Liver (tissue), 8 donors: ENCODE measurements at regions not wholly inside any gene's neighbourhood (a gene's known extent, or its start where the extent isn't known, plus 50 kb on each side); places are given as distances from the start of the nearest gene placed in this dataset.

ENCODE experiments used
- DNase-seq: peaks from one replicate; pipeline ENCODE4 v3.0.0-alpha.2; 2017; ENCODE audit warnings: low spot score
- H3K27ac ChIP-seq, 2 donors: one replicate each; pipeline ENCODE4 v1.7.0; 2013; ENCODE audit warnings: inconsistent platforms in 2 of 2, low read length in 2 of 2, control low read depth in 1 of 2, low read depth in 1 of 2, mild to moderate bottlenecking in 1 of 2
- H3K27me3 ChIP-seq, 4 donors: one replicate each; pipeline versions ENCODE4 v1.6.1 to v1.7.0; 2013; ENCODE audit warnings: low read length in 3 of 4, inconsistent platforms in 1 of 4, mild to moderate bottlenecking in 1 of 4, moderate library complexity in 1 of 4; ENCODE audit not compliant: control insufficient read depth in 4 of 4, insufficient read depth in 4 of 4
- H3K36me3 ChIP-seq, 4 donors: one replicate each; pipeline versions ENCODE4 v1.6.1 to v1.7.0; 2013; ENCODE audit warnings: low read length in 3 of 4, mild to moderate bottlenecking in 3 of 4, low read depth in 1 of 4, moderate library complexity in 1 of 4; ENCODE audit not compliant: control insufficient read depth in 4 of 4, insufficient read depth in 3 of 4
- H3K4me1 ChIP-seq, 4 donors: one replicate each; pipeline versions ENCODE4 v1.6.1 to v1.7.0; 2013; ENCODE audit warnings: low read length in 3 of 4, mild to moderate bottlenecking in 3 of 4, moderate library complexity in 1 of 4; ENCODE audit not compliant: control insufficient read depth in 4 of 4, insufficient read depth in 4 of 4
- H3K4me3 ChIP-seq, 3 donors: one replicate each; pipeline versions ENCODE4 v1.6.1 to v1.7.0; 2013; ENCODE audit warnings: low read length in 3 of 3, control low read depth in 1 of 3, low read depth in 1 of 3, mild to moderate bottlenecking in 1 of 3
- H3K9ac ChIP-seq, 2 donors: one replicate each; pipeline ENCODE4 v1.7.0; 2013; ENCODE audit warnings: low read length in 2 of 2, mild to moderate bottlenecking in 2 of 2, moderate library complexity in 2 of 2, control low read depth in 1 of 2, low read depth in 1 of 2
- H3K9me3 ChIP-seq, 4 donors: one replicate each; pipeline versions ENCODE4 v1.6.1 to v1.7.0; 2013; ENCODE audit warnings: low read length in 3 of 4; ENCODE audit not compliant: control insufficient read depth in 4 of 4
- EGR1 ChIP-seq, 2 donors: IDR thresholded peaks; 2 replicates each; pipeline ENCODE4 v1.6.1; 2016 to 2018; ENCODE audit warnings: antibody characterized with exemption in 2 of 2, low read depth in 2 of 2
- FOXA1 ChIP-seq: IDR thresholded peaks from 2 replicates; pipeline ENCODE4 v1.6.1; 2016; ENCODE audit warnings: antibody characterized with exemption
- FOXA2 ChIP-seq: IDR thresholded peaks from 2 replicates; pipeline ENCODE4 v1.6.1; 2016; ENCODE audit warnings: antibody characterized with exemption
- GABPA ChIP-seq, 2 donors: IDR thresholded peaks in 1 of 2; conservative IDR thresholded peaks in 1 of 2; 2 replicates each; pipeline ENCODE4 v1.6.1; 2016; ENCODE audit warnings: antibody characterized with exemption in 2 of 2, mild to moderate bottlenecking in 1 of 2, moderate library complexity in 1 of 2
- HNF4A ChIP-seq, 2 donors: conservative IDR thresholded peaks; 2 replicates each; pipeline ENCODE4 v1.6.1; 2016; ENCODE audit warnings: antibody characterized with exemption in 2 of 2, mild to moderate bottlenecking in 2 of 2
- HNF4G ChIP-seq: IDR thresholded peaks from 2 replicates; pipeline ENCODE4 v1.6.1; 2016; ENCODE audit warnings: antibody characterized with exemption
- JUND ChIP-seq, 2 donors: IDR thresholded peaks; 2 replicates each; pipeline ENCODE4 v1.6.1; 2016; ENCODE audit warnings: antibody characterized with exemption in 2 of 2
- NR2F2 ChIP-seq: IDR thresholded peaks from 2 replicates; pipeline ENCODE4 v1.6.1; 2016; ENCODE audit warnings: antibody characterized with exemption
- SP1 ChIP-seq: IDR thresholded peaks from 2 replicates; pipeline ENCODE4 v1.6.1; 2018; ENCODE audit warnings: antibody characterized with exemption, mild to moderate bottlenecking
- TAF1 ChIP-seq: conservative IDR thresholded peaks from 2 replicates; pipeline ENCODE4 v1.6.1; 2016; ENCODE audit warnings: antibody characterized with exemption, mild to moderate bottlenecking
- YY1 ChIP-seq: IDR thresholded peaks from 2 replicates; pipeline ENCODE4 v1.6.1; 2016; ENCODE audit warnings: antibody characterized with exemption, mild to moderate bottlenecking
- WGBS: extraction: QIAGEN DNeasy Blood & Tissue Kit; methylation state at CpG from one replicate; pipeline ENCODE4 v1.1.7; 2013; 5-methylcytosine and 5-hydroxymethylcytosine counted together
- TF ChIP-seq, protein P1 (sequence below): IDR thresholded peaks from 2 replicates; pipeline ENCODE4 v1.6.1; 2016; ENCODE audit warnings: antibody characterized with exemption, mild to moderate bottlenecking
- TF ChIP-seq, protein P2 (sequence below): IDR thresholded peaks from 2 replicates; pipeline ENCODE4 v1.6.1; 2016; ENCODE audit warnings: antibody characterized with exemption
- TF ChIP-seq, protein P3 (sequence below): fragments of 150-350 bp; IDR thresholded peaks from 2 replicates; pipeline ENCODE4 v1.5.1; 2017; ENCODE audit warnings: improper control_type of control experiment, low read depth, low read length; ENCODE audit not compliant: missing input control
- TF ChIP-seq, protein P4 (sequence below): IDR thresholded peaks from 2 replicates; pipeline ENCODE4 v1.6.1; 2016; ENCODE audit warnings: antibody characterized with exemption
- TF ChIP-seq, protein P5 (sequence below): IDR thresholded peaks from 2 replicates; pipeline ENCODE4 v1.6.1; 2016; ENCODE audit warnings: antibody characterized with exemption
- donor health status: healthy.
- donor health status: healthy.
- donor health status: healthy.
- donor health status: healthy.
- donor health status: healthy.

DNA sequence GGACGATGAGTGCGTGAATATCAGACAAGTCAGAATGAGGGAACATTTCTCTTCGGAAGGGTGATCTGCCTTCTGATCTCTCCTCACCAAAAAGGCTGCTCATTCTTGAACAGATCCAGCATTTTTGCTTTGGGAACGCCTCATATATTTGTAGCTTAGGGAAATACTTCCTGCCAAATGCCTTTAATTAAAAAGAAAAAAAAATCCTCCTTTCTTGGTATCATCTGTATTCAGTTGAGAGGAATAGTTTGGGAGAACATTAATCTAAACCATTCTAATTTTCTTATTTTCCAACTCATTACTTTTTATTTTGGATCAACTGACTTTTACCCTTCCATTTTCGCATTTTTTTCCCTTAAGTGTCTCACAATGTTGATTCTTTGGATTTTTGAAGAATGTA lies 163.4 kb downstream of the SNX18 start:
- H3K4me3 ChIP-seq, result no peak overlapping the region
- no peak for TF ChIP-seq SP1
- TF ChIP-seq, protein P1, sequence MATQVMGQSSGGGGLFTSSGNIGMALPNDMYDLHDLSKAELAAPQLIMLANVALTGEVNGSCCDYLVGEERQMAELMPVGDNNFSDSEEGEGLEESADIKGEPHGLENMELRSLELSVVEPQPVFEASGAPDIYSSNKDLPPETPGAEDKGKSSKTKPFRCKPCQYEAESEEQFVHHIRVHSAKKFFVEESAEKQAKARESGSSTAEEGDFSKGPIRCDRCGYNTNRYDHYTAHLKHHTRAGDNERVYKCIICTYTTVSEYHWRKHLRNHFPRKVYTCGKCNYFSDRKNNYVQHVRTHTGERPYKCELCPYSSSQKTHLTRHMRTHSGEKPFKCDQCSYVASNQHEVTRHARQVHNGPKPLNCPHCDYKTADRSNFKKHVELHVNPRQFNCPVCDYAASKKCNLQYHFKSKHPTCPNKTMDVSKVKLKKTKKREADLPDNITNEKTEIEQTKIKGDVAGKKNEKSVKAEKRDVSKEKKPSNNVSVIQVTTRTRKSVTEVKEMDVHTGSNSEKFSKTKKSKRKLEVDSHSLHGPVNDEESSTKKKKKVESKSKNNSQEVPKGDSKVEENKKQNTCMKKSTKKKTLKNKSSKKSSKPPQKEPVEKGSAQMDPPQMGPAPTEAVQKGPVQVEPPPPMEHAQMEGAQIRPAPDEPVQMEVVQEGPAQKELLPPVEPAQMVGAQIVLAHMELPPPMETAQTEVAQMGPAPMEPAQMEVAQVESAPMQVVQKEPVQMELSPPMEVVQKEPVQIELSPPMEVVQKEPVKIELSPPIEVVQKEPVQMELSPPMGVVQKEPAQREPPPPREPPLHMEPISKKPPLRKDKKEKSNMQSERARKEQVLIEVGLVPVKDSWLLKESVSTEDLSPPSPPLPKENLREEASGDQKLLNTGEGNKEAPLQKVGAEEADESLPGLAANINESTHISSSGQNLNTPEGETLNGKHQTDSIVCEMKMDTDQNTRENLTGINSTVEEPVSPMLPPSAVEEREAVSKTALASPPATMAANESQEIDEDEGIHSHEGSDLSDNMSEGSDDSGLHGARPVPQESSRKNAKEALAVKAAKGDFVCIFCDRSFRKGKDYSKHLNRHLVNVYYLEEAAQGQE, result no peak
- no peak for TF ChIP-seq HNF4A (conservative IDR thresholded peaks at IDR 0.05)
- no peak for TF ChIP-seq JUND (IDR thresholded peaks at IDR 0.05)
- no peak for TF ChIP-seq TAF1
- no peak for TF ChIP-seq FOXA1
- TF ChIP-seq, protein P2, sequence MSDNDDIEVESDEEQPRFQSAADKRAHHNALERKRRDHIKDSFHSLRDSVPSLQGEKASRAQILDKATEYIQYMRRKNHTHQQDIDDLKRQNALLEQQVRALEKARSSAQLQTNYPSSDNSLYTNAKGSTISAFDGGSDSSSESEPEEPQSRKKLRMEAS, result no peak
- TF ChIP-seq, protein P3, sequence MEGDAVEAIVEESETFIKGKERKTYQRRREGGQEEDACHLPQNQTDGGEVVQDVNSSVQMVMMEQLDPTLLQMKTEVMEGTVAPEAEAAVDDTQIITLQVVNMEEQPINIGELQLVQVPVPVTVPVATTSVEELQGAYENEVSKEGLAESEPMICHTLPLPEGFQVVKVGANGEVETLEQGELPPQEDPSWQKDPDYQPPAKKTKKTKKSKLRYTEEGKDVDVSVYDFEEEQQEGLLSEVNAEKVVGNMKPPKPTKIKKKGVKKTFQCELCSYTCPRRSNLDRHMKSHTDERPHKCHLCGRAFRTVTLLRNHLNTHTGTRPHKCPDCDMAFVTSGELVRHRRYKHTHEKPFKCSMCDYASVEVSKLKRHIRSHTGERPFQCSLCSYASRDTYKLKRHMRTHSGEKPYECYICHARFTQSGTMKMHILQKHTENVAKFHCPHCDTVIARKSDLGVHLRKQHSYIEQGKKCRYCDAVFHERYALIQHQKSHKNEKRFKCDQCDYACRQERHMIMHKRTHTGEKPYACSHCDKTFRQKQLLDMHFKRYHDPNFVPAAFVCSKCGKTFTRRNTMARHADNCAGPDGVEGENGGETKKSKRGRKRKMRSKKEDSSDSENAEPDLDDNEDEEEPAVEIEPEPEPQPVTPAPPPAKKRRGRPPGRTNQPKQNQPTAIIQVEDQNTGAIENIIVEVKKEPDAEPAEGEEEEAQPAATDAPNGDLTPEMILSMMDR, result no peak
- TF ChIP-seq GABPA (IDR thresholded peaks at IDR 0.05 in 1 of 2, conservative IDR thresholded peaks at IDR 0.05 in 1 of 2), result no peak
- TF ChIP-seq HNF4G, result no peak
- TF ChIP-seq, protein P4, sequence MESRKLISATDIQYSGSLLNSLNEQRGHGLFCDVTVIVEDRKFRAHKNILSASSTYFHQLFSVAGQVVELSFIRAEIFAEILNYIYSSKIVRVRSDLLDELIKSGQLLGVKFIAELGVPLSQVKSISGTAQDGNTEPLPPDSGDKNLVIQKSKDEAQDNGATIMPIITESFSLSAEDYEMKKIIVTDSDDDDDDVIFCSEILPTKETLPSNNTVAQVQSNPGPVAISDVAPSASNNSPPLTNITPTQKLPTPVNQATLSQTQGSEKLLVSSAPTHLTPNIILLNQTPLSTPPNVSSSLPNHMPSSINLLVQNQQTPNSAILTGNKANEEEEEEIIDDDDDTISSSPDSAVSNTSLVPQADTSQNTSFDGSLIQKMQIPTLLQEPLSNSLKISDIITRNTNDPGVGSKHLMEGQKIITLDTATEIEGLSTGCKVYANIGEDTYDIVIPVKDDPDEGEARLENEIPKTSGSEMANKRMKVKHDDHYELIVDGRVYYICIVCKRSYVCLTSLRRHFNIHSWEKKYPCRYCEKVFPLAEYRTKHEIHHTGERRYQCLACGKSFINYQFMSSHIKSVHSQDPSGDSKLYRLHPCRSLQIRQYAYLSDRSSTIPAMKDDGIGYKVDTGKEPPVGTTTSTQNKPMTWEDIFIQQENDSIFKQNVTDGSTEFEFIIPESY, result no peak
- no peak for TF ChIP-seq FOXA2
- no peak for TF ChIP-seq YY1
- TF ChIP-seq NR2F2, result no peak
- TF ChIP-seq, protein P5, sequence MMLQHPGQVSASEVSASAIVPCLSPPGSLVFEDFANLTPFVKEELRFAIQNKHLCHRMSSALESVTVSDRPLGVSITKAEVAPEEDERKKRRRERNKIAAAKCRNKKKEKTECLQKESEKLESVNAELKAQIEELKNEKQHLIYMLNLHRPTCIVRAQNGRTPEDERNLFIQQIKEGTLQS, result no peak
- no peak for TF ChIP-seq EGR1 (IDR thresholded peaks at IDR 0.05; ENCODE audit: low read depth in 2 of 2)
- H3K36me3 ChIP-seq, result no peaks in the 10 kb centered on the region
- H3K27me3 ChIP-seq, result no peaks in the 10 kb centered on the region
- 67% methylated on average over 5 of the region's 5 CpGs for WGBS
- H3K9me3 ChIP-seq, result no peaks in the 10 kb centered on the region
- no peak for DNase-seq
- no peaks in the 10 kb centered on the region for H3K4me1 ChIP-seq
- no peak overlapping the region for H3K27ac ChIP-seq
- H3K9ac ChIP-seq, result no peak overlapping the region

DNA sequence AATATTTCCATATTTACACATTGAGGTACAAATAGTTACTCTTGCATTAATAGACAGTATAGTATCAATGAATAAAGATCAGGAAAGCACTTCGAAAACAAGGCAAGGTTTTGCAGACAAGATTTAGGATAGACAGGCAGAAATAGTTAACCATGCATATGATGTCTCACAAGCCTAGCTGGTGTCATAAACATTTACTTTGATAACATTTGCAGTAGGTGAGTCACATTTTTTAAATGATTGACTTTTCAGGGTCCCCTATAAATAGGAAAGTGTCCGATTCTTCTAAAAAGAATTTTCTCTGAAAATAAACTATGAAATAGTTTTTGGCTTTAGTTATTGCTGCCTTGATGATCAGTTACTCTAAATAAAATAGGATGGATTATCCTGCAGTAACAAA lies 162.1 kb downstream of the SNX18 start:
- TF ChIP-seq SP1, result no peak
- TF ChIP-seq, protein P2, result no peak
- no peak for TF ChIP-seq TAF1
- TF ChIP-seq HNF4G, result no peak
- Histone ChIP-seq H3K4me3 (no peak overlapping the region), H3K27ac (no peak overlapping the region), H3K36me3 (no peaks in the 10 kb centered on the region), H3K9me3 (no peaks in the 10 kb centered on the region), H3K9ac (no peak overlapping the region), H3K27me3 (no peaks in the 10 kb centered on the region), H3K4me1 (no peaks in the 10 kb centered on the region)
- no peak for DNase-seq
- WGBS, result 88% methylated on average over 2 of the region's 2 CpGs
